Lower lobe of right lung (tissue), 2 donors: ENCODE measurements at regions not wholly inside any gene's neighbourhood (a gene's known extent, or its start where the extent isn't known, plus 50 kb on each side); places are given as distances from the start of the nearest gene placed in this dataset.

Source experiments
- ATAC-seq, 2 donors: fragments of 200-7000 bp; cut with Tn5 transposase; one replicate each; pipeline ENCODE4 v1.9.1; 2020 to 2022; ENCODE audit warnings: mild to moderate bottlenecking in 2 of 2, moderate library complexity in 2 of 2
- DNase-seq: peaks from one replicate; pipeline ENCODE4 v3.0.0-alpha.2; 2020
- H3K27ac ChIP-seq: fragments of 200-600 bp; one replicate; pipeline ENCODE4 v1.8.0; 2022
- H3K27me3 ChIP-seq: fragments of 200-600 bp; one replicate; pipeline ENCODE4 v1.8.0; 2022; ENCODE audit warnings: low read depth
- H3K36me3 ChIP-seq: fragments of 200-600 bp; one replicate; pipeline ENCODE4 v1.8.0; 2022; ENCODE audit warnings: mild to moderate bottlenecking
- H3K4me1 ChIP-seq: fragments of 200-600 bp; one replicate; pipeline ENCODE4 v1.8.0; 2022
- H3K4me3 ChIP-seq: fragments of 200-600 bp; one replicate; pipeline ENCODE4 v1.8.0; 2022; ENCODE audit warnings: mild to moderate bottlenecking
- H3K9me3 ChIP-seq: fragments of 200-600 bp; one replicate; pipeline ENCODE4 v1.8.0; 2022
- CTCF ChIP-seq: fragments of 200-600 bp; IDR thresholded peaks from one replicate; pipeline ENCODE4 v1.8.0; 2022; ENCODE audit warnings: antibody characterized with exemption, mild to moderate bottlenecking
- intact Hi-C: fragments of 100-400 bp; cut with DNase I; formaldehyde crosslinking; loops from one replicate; pipeline ENCODE4 v1.11.0; 2022
- donor health status: DM: no; HTN: yes; CAD: no; lungs with severe emphysema.

DNA sequence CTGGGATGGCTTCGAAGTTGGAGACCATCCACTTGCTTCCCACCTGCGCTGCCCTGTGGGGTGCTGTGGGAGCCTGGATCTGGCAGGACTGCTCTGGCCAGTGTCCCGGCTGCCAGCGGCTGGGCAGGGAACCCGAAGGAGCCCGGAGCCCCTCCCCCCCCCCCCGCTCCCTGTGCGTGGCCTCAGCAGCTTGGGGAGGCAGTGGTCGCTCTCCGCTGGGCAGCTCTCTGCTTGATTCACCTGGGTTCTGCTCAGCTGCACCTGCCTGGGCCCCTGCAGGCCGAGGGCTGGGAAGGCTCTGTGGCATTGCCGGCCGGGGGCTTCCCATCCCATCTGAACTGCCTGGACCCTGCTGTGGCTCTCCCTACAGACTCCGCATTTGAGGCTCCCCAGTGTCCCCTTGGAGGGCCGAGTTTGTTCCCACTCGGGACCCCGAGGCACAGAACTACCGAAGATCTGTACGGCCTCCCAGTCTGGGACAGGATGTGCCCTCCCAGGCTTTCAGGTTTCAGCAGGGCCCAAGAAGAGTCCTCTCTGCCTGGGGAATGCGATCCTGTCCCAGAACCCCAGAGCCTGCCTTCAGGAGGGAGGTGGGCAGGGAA, 525.1 kb downstream of the TCERG1L start:
- intact Hi-C loops, result no loop called here
- H3K27ac ChIP-seq, result no peak overlapping the region
- no peaks in the 10 kb centered on the region for H3K9me3 ChIP-seq

GRCh38 chr10:130787243-130787642, 524.3 kb downstream of the TCERG1L start:
- no peak overlapping the region for H3K27ac ChIP-seq
- no peaks in the 10 kb centered on the region for H3K36me3 ChIP-seq
- intact Hi-C loops, result no loop called here
- H3K4me3 ChIP-seq, result no peak overlapping the region
- DNase-seq, result no peak
- no peaks in the 10 kb centered on the region for H3K9me3 ChIP-seq
- no peaks in the 10 kb centered on the region for H3K27me3 ChIP-seq
- ATAC-seq, result no peak
- no peaks in the 10 kb centered on the region for H3K4me1 ChIP-seq
- no peak for TF ChIP-seq CTCF

More for the DNA sequence above, 525.1 kb downstream of the TCERG1L start:
- no peak for TF ChIP-seq CTCF
- H3K27me3 ChIP-seq, result no peaks in the 10 kb centered on the region
- H3K36me3 ChIP-seq, result no peaks in the 10 kb centered on the region
- ATAC-seq (no peak), DNase-seq (no peak)
- no peak overlapping the region for H3K4me3 ChIP-seq
- no peaks in the 10 kb centered on the region for H3K4me1 ChIP-seq

DNA sequence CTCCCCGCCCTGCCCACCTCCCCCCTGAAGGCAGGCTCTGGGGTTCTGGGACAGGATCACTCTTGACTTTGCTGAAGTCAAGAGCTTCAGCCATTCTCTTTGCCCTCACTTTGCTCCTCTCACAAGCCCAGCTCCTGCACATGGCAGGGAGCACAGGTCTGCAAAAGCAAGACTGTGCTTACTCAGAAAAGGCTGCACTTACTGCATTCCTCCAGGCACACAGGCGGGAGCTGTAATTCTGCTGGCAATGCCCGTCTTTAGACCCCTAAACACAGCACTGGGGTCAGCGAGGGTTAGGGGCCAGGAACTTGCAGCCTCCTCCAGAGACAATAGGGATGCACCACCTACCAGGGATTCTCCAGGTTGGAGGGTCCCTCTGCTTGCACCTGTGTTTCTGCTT, 523.7 kb downstream of the TCERG1L start:
- no peak overlapping the region for H3K27ac ChIP-seq
- DNase-seq (no peak), ATAC-seq (no peak)
- no peaks in the 10 kb centered on the region for H3K36me3 ChIP-seq
- H3K27me3 ChIP-seq, result no peaks in the 10 kb centered on the region
- TF ChIP-seq CTCF, result no peak
- no peaks in the 10 kb centered on the region for H3K4me1 ChIP-seq
- H3K9me3 ChIP-seq, result no peaks in the 10 kb centered on the region
- H3K4me3 ChIP-seq, result no peak overlapping the region
- intact Hi-C loops, result no loop called here

DNA sequence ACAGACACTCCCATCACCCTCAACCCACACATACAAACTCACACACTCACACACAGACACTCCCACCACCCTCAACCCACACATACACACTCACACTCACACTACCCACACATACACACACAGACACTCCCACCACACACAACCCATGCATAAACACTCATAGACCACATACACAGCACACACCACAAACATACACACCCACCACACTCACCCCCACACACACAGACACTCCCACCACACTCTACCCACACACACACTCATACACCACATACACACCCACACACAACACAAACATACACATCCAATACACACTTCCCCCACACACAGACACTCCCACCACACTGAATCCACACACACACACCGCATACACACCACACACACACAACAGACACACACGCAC, 521.2 kb downstream of the TCERG1L start:
- H3K27ac ChIP-seq, result no peak overlapping the region
- H3K9me3 ChIP-seq, result no peaks in the 10 kb centered on the region
- H3K27me3 ChIP-seq, result no peaks in the 10 kb centered on the region
- H3K4me1 ChIP-seq, result no peaks in the 10 kb centered on the region
- ATAC-seq, result peak; percentile 39 to 62
- H3K36me3 ChIP-seq, result no peaks in the 10 kb centered on the region
- no peak overlapping the region for H3K4me3 ChIP-seq
- no peak for TF ChIP-seq CTCF
- no peak for DNase-seq
- intact Hi-C loops, result no loop called here

DNA sequence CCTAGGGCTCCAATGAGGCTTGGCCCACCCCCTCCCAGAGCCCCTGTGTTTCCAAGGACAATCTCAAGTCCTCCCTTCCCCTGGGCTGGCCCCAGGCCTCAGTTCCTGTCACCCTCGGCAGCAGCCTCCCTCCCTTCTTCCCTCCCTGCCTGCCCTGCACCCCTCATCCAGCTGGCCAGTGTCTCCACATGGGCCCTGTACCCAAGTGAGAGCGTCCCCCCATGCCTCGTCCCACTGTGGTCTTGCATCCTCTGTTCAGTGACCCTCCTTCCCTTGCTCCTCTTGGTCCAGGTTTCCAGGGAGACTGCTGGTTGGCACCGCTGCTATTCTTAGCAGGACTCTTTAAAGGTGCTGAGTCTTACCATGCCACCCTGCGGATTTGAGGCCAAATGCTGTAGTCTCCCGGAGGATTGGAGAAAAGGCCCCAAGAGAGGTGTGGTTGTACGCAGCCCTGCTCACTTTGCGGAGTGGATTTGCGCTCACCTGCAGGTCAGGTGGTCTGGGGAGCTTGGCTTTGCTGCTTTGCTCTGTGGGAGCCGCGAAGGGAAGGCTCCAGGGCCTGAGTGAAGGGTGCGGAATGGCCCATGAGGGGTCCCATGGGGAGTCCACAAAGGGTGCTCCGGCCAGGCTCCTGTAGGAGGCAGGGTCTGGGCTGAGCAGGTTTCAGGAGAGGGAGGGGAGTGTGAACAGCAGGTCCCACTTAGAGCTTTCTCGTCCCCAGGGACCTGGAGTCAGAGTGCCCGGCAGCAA, 519.2 kb downstream of the TCERG1L start:
- DNase-seq (no peak), ATAC-seq (no peak)
- Histone ChIP-seq H3K4me1 (no peaks in the 10 kb centered on the region), H3K9me3 (no peaks in the 10 kb centered on the region), H3K36me3 (no peaks in the 10 kb centered on the region), H3K27me3 (no peaks in the 10 kb centered on the region), H3K4me3 (no peak overlapping the region), H3K27ac (no peak overlapping the region)
- intact Hi-C loops, result no loop called here
- no peak for TF ChIP-seq CTCF
